Trophoblast cell (in vitro differentiated cells and primary cell): ENCODE measurements at regions not wholly inside any gene's neighbourhood (a gene's known extent, or its start where the extent isn't known, plus 50 kb on each side); places are given as distances from the start of the nearest gene placed in this dataset.

Source experiments
- DNase-seq, 2 donors: peaks; one replicate each; pipeline ENCODE4 v3.0.0-alpha.2; 2016
- H2AFZ ChIP-seq: 2 replicates; pipeline ENCODE4 v1.6.1; 2013; ENCODE audit warnings: low read length, moderate library complexity, mild to moderate bottlenecking; ENCODE audit not compliant: insufficient read depth, poor library complexity
- H2AK5ac ChIP-seq: 2 replicates; pipeline ENCODE4 v1.6.1; 2013; ENCODE audit warnings: mild to moderate bottlenecking, low read length
- H2BK120ac ChIP-seq: 2 replicates; pipeline ENCODE4 v1.6.1; 2013; ENCODE audit warnings: low read length, mild to moderate bottlenecking, moderate library complexity; ENCODE audit not compliant: insufficient read depth, poor library complexity
- H2BK12ac ChIP-seq: 2 replicates; pipeline ENCODE4 v1.6.1; 2013; ENCODE audit warnings: mild to moderate bottlenecking, low read length, moderate library complexity
- H2BK5ac ChIP-seq: 2 replicates; pipeline ENCODE4 v1.6.1; 2013; ENCODE audit warnings: low read length, low read depth, moderate library complexity, mild to moderate bottlenecking; ENCODE audit not compliant: poor library complexity
- H3K14ac ChIP-seq: 2 replicates; pipeline ENCODE4 v1.6.1; 2013; ENCODE audit warnings: mild to moderate bottlenecking, low read length
- H3K18ac ChIP-seq: 2 replicates; pipeline ENCODE4 v1.6.1; 2013; ENCODE audit warnings: mild to moderate bottlenecking, low read length
- H3K23ac ChIP-seq: 2 replicates; pipeline ENCODE4 v1.6.1; 2013; ENCODE audit warnings: low read length
- H3K27ac ChIP-seq: 2 replicates; pipeline ENCODE4 v1.5.1; 2013; ENCODE audit warnings: low read depth, mild to moderate bottlenecking, inconsistent platforms, low read length, moderate library complexity
- H3K27me3 ChIP-seq: 2 replicates; pipeline ENCODE4 v1.6.1; 2013; ENCODE audit warnings: inconsistent platforms, mild to moderate bottlenecking, low read length, moderate library complexity; ENCODE audit not compliant: insufficient read depth
- H3K36me3 ChIP-seq, 2 experiments: 1 replicate in 1 of 2; 2 replicates in 1 of 2; pipeline ENCODE4 v1.6.1; 2013; ENCODE audit warnings: low read length in 2 of 2, mild to moderate bottlenecking in 2 of 2, moderate library complexity in 1 of 2; ENCODE audit not compliant: insufficient read depth in 2 of 2, control insufficient read depth in 1 of 2
- H3K4ac ChIP-seq: 2 replicates; pipeline ENCODE4 v1.6.1; 2013; ENCODE audit warnings: low read depth, mild to moderate bottlenecking, low read length, moderate library complexity
- H3K4me1 ChIP-seq, 2 experiments: 1 replicate in 1 of 2; 2 replicates in 1 of 2; pipeline ENCODE4 v1.6.1; 2013; ENCODE audit warnings: low read length in 2 of 2, mild to moderate bottlenecking in 2 of 2, moderate library complexity in 1 of 2; ENCODE audit not compliant: insufficient read depth in 2 of 2, control insufficient read depth in 1 of 2
- H3K4me2 ChIP-seq: 2 replicates; pipeline ENCODE4 v1.6.1; 2013; ENCODE audit warnings: inconsistent platforms, mild to moderate bottlenecking, low read length, moderate library complexity
- H3K4me3 ChIP-seq: 2 replicates; pipeline ENCODE4 v1.5.1; 2013; ENCODE audit warnings: mild to moderate bottlenecking, low read depth, low read length, inconsistent platforms
- H3K79me1 ChIP-seq: one replicate; pipeline ENCODE4 v1.6.1; 2013; ENCODE audit warnings: low read length
- H3K79me2 ChIP-seq: 2 replicates; pipeline ENCODE4 v1.6.1; 2013; ENCODE audit warnings: low read length, mild to moderate bottlenecking; ENCODE audit not compliant: control insufficient read depth, insufficient read depth, poor library complexity
- H3K9ac ChIP-seq: 2 replicates; pipeline ENCODE4 v1.6.1; 2013; ENCODE audit warnings: mild to moderate bottlenecking, low read length
- H3K9me3 ChIP-seq: 2 replicates; pipeline ENCODE4 v1.6.1; 2013; ENCODE audit warnings: low read depth, mild to moderate bottlenecking, control low read depth, inconsistent platforms, low read length; ENCODE audit not compliant: insufficient read depth
- H4K12ac ChIP-seq: 2 replicates; pipeline ENCODE4 v1.6.1; 2013; ENCODE audit warnings: low read depth, mild to moderate bottlenecking, low read length, moderate library complexity
- H4K8ac ChIP-seq: 2 replicates; pipeline ENCODE4 v1.6.1; 2013; ENCODE audit warnings: low read depth, mild to moderate bottlenecking, low read length, moderate library complexity
- H4K91ac ChIP-seq: one replicate; pipeline ENCODE4 v1.6.1; 2013; ENCODE audit warnings: low read depth, mild to moderate bottlenecking, low read length, moderate library complexity
- WGBS: extraction: QIAGEN DNeasy Blood & Tissue Kit; methylation state at CpG from one replicate; pipeline ENCODE4 v1.1.7; 2013; ENCODE audit warnings: missing lambda C conversion rate; ENCODE audit not compliant: insufficient read length, insufficient coverage; ENCODE audit errors: extremely low coverage; 5-methylcytosine and 5-hydroxymethylcytosine counted together

- Histone ChIP-seq H2AFZ (no peak overlapping the region), H2BK12ac (no peak overlapping the region), H2BK5ac (no peak overlapping the region), H3K18ac (no peak overlapping the region), H3K9ac (no peak overlapping the region), H3K4me3 (no peak overlapping the region), H3K4me2 (no peak overlapping the region), H3K9me3 (peaks cover 2% of the 10 kb centered on the region), H2BK120ac (no peak overlapping the region), H3K4me1 (no peaks in the 10 kb centered on the region), H4K91ac (no peak overlapping the region), H4K12ac (no peak overlapping the region), H2AK5ac (no peak overlapping the region), H3K23ac (no peak overlapping the region), H3K27ac (no peak overlapping the region), H3K27me3 (no peaks in the 10 kb centered on the region), H3K14ac (no peak overlapping the region), H3K36me3 (no peaks in the 10 kb centered on the region), H3K79me1 (no peaks in the 10 kb centered on the region), H4K8ac (no peak overlapping the region), H3K79me2 (no peaks in the 10 kb centered on the region), H3K4ac (no peak overlapping the region)
- WGBS: no CpG with 5 or more reads among the region's 2 CpGs
- DNase-seq: no peak
These were observed 225.4 kb downstream of the CPE start for GRCh38 chr4:165604181-165604580.

- Histone ChIP-seq H3K27ac (no peak overlapping the region), H2AFZ (no peak overlapping the region), H3K4me3 (no peak overlapping the region), H3K9me3 (peaks cover 2% of the 10 kb centered on the region), H4K91ac (no peak overlapping the region), H3K36me3 (no peaks in the 10 kb centered on the region), H2AK5ac (no peak overlapping the region), H3K23ac (no peak overlapping the region), H3K14ac (no peak overlapping the region), H2BK12ac (no peak overlapping the region), H3K4me2 (no peak overlapping the region), H3K79me2 (no peaks in the 10 kb centered on the region), H3K18ac (no peak overlapping the region), H3K27me3 (no peaks in the 10 kb centered on the region), H4K12ac (no peak overlapping the region), H3K9ac (no peak overlapping the region), H2BK5ac (no peak overlapping the region), H3K4me1 (no peaks in the 10 kb centered on the region), H2BK120ac (no peak overlapping the region), H4K8ac (no peak overlapping the region), H3K4ac (no peak overlapping the region), H3K79me1 (no peaks in the 10 kb centered on the region)
- no CpG with 5 or more reads among the region's 1 CpG for WGBS
- DNase-seq: no peak
These were observed 227.0 kb downstream of the CPE start for GRCh38 chr4:165605811-165606210.

DNA sequence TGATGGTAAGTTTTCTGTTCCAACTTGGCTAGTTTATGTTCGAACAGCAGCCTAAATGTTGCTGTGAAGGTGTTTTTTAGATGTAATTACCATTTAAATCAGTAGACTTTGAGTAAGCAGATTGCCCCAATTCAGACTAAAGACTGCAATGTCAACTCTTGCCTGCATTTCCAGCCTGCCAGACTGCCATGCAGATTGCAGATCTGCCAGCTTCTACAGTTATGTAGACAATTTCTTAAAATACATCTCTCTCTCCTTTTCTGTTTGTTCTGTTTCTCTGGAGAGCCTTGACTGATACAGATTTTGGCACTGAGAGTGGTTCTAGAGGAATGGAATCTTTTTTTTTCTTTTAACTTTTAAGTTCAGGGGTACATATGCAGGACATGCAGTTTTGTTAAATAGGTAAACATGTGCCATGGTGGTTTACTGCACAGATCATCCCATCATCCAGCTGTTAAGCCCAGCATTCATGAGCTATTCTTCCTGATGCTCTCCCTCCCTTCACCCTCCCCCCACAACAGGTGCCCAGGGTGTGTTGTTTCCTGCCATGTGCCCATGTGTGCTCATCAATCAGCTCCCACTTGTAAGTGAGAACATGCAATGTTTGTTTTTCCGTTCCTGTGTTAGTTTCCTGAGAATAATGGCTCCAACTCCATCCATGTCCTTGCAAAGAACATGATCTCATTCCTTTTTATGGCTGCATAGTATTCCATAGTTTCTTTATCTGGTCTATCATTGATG lies 227.8 kb downstream of the CPE start:
- Histone ChIP-seq H2AK5ac (no peak overlapping the region), H3K79me1 (no peaks in the 10 kb centered on the region), H2BK120ac (no peak overlapping the region), H3K4me3 (no peak overlapping the region), H4K12ac (no peak overlapping the region), H3K9me3 (peaks cover 2% of the 10 kb centered on the region), H3K36me3 (no peaks in the 10 kb centered on the region), H3K79me2 (no peaks in the 10 kb centered on the region), H3K18ac (no peak overlapping the region), H3K9ac (no peak overlapping the region), H3K14ac (no peak overlapping the region), H4K8ac (no peak overlapping the region), H3K4me2 (no peak overlapping the region), H3K23ac (no peak overlapping the region), H3K27me3 (no peaks in the 10 kb centered on the region), H3K4ac (no peak overlapping the region), H3K27ac (no peak overlapping the region), H2BK12ac (no peak overlapping the region), H4K91ac (no peak overlapping the region), H2AFZ (no peak overlapping the region), H2BK5ac (no peak overlapping the region), H3K4me1 (no peaks in the 10 kb centered on the region)
- DNase-seq: no peak
- no CpG with 5 or more reads among the region's 2 CpGs for WGBS

DNA sequence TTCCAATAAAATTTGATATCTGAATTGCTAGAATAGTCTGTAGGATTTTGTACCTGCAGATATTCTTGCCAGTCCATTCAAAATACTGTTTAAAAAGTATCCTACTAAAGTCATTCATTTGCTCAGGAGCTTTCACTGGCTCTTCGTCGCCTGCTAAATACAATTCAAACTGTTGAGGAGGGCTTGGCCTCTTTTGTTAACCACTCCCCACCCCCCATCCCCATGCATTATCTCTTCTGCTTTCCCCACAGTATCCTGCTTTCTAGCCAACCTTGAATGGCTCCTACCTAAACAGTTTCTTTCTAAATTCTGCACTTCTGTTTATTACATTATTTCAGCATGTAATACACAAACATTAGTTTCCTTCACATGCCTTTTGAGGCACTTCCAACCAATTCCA lies 230.8 kb downstream of the CPE start:
- Histone ChIP-seq H3K23ac (no peak overlapping the region), H3K27ac (no peak overlapping the region), H4K12ac (no peak overlapping the region), H2AFZ (no peak overlapping the region), H3K27me3 (no peaks in the 10 kb centered on the region), H2BK5ac (no peak overlapping the region), H2BK12ac (no peak overlapping the region), H2BK120ac (no peak overlapping the region), H3K14ac (no peak overlapping the region), H3K4me3 (no peak overlapping the region), H3K4ac (no peak overlapping the region), H3K9me3 (peaks cover 2% of the 10 kb centered on the region), H3K4me1 (no peaks in the 10 kb centered on the region), H3K4me2 (no peak overlapping the region), H2AK5ac (no peak overlapping the region), H3K9ac (no peak overlapping the region), H3K36me3 (no peaks in the 10 kb centered on the region), H4K8ac (no peak overlapping the region), H4K91ac (no peak overlapping the region), H3K79me1 (no peaks in the 10 kb centered on the region), H3K18ac (no peak overlapping the region), H3K79me2 (no peaks in the 10 kb centered on the region)
- WGBS: no CpG with 5 or more reads among the region's 2 CpGs
- no peak for DNase-seq
